NCI-H748 treated with DMSO at 0.1 percent for 48 hours (cell line): ENCODE measurements at regions not wholly inside any gene's neighbourhood (a gene's known extent, or its start where the extent isn't known, plus 50 kb on each side); places are given as distances from the start of the nearest gene placed in this dataset.

Source experiments
- DNase-seq: peaks from one replicate; lab custom pipeline; 2025; lab: John Stamatoyannopoulos, UW

- no peak for DNase-seq
These were observed 176.0 kb upstream of the PELI2 start for GRCh38 chr14:55942076-55942654.

- DNase-seq: no peak
These were observed 175.4 kb upstream of the PELI2 start for GRCh38 chr14:55942826-55943225.

- DNase-seq: no peak
These were observed 173.5 kb upstream of the PELI2 start for GRCh38 chr14:55944757-55945156.

- no peak for DNase-seq
These were observed 172.0 kb upstream of the PELI2 start for GRCh38 chr14:55946231-55946630.

GRCh38 chr14:55948399-55948798 is 169.8 kb upstream of the PELI2 start:
- no peak for DNase-seq

GRCh38 chr14:55949708-55950107 is 168.5 kb upstream of the PELI2 start:
- DNase-seq: no peak

GRCh38 chr14:55950135-55950534 is 168.1 kb upstream of the PELI2 start:
- DNase-seq: no peak

- no peak for DNase-seq
These were observed 166.6 kb upstream of the PELI2 start for GRCh38 chr14:55951341-55952206.

GRCh38 chr14:55954108-55954507 is 164.1 kb upstream of the PELI2 start:
- DNase-seq: no peak

- no peak for DNase-seq
These were observed 163.0 kb upstream of the PELI2 start for GRCh38 chr14:55955175-55955574.

GRCh38 chr14:55957950-55958349 is 160.3 kb upstream of the PELI2 start:
- peak; percentile 18 for DNase-seq

- no peak for DNase-seq
These were observed 154.9 kb upstream of the PELI2 start for GRCh38 chr14:55963295-55963694.

- no peak for DNase-seq
These were observed 154.1 kb upstream of the PELI2 start for GRCh38 chr14:55964091-55964490.

- DNase-seq: no peak
These were observed 153.4 kb upstream of the PELI2 start for GRCh38 chr14:55964821-55965220.

- no peak for DNase-seq
These were observed 152.4 kb upstream of the PELI2 start for GRCh38 chr14:55965851-55966250.

- no peak for DNase-seq
These were observed 149.5 kb upstream of the PELI2 start for GRCh38 chr14:55968741-55969140.

GRCh38 chr14:55973285-55973800 is 144.9 kb upstream of the PELI2 start:
- DNase-seq: no peak

- no peak for DNase-seq
These were observed 144.1 kb upstream of the PELI2 start for GRCh38 chr14:55973911-55974630.

GRCh38 chr14:55975281-55975910 is 142.8 kb upstream of the PELI2 start:
- DNase-seq: no peak

- DNase-seq: peak; percentile 39
These were observed 142.0 kb upstream of the PELI2 start for GRCh38 chr14:55976219-55976618.

- DNase-seq: no peak
These were observed 141.6 kb upstream of the PELI2 start for GRCh38 chr14:55976655-55977054.
